ENCODE measurements at regions not wholly inside any gene's neighbourhood (a gene's known extent, or its start where the extent isn't known, plus 50 kb on each side); places are given as distances from the start of the nearest gene placed in this dataset.

DNA sequence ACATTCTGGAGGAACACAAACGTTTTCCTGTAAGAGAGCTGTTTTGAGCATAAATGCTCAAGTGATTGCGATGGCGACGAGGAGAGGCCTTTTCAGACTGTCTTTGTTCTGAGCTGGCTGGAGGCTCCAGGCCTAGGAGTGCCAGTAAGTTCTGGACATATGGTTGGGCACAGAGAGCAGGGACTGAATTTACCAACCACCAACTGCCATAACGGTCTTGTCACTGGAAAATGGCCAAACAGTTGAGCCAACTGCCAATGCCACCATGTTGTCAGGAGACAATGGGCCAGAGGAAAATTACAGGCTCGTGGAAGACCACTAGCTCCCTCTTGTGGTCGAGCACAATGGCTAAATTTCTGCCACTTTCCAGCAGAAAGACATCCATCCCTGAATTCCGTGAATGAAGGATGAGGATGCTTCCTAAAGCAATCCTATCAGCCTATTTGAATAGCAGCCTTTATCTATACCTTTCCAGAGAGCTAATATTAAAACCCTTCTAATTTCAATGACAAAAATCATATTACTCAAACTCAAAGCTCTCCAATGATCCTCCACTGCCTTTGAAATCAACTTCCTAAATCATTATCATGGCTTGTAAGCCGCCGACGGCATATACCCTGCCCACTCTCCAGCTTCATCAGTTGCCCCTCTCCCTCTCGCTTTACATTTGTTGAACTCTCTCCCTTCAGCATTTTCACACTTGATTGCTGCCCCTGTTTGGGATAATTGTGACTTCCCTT, 66.9 kb upstream of the GLIS3 start:
- Histone ChIP-seq H3K4me1 (no peaks in the 10 kb centered on the region), H3K9me3 (no peaks in the 10 kb centered on the region), H3K4me3 (no peak overlapping the region), H3K36me3 (no peaks in the 10 kb centered on the region), H3K27me3 (no peaks in the 10 kb centered on the region), H3K27ac (peak overlapping the region in 1 of 4 donors; percentile 8)
- 55 to 66% methylated on average over 7 to 9 of the region's 12 CpGs for WGBS, 2 donors (ENCODE audit: low coverage in 1 of 2)
- TF ChIP-seq POLR2A (IDR thresholded peaks at IDR 0.05) = no peak
- TF ChIP-seq, protein P1, sequence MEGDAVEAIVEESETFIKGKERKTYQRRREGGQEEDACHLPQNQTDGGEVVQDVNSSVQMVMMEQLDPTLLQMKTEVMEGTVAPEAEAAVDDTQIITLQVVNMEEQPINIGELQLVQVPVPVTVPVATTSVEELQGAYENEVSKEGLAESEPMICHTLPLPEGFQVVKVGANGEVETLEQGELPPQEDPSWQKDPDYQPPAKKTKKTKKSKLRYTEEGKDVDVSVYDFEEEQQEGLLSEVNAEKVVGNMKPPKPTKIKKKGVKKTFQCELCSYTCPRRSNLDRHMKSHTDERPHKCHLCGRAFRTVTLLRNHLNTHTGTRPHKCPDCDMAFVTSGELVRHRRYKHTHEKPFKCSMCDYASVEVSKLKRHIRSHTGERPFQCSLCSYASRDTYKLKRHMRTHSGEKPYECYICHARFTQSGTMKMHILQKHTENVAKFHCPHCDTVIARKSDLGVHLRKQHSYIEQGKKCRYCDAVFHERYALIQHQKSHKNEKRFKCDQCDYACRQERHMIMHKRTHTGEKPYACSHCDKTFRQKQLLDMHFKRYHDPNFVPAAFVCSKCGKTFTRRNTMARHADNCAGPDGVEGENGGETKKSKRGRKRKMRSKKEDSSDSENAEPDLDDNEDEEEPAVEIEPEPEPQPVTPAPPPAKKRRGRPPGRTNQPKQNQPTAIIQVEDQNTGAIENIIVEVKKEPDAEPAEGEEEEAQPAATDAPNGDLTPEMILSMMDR (IDR thresholded peaks at IDR 0.05) = peak; percentile 38 to 67 (median 42)
- ATAC-seq = peak; percentile 30

DNA sequence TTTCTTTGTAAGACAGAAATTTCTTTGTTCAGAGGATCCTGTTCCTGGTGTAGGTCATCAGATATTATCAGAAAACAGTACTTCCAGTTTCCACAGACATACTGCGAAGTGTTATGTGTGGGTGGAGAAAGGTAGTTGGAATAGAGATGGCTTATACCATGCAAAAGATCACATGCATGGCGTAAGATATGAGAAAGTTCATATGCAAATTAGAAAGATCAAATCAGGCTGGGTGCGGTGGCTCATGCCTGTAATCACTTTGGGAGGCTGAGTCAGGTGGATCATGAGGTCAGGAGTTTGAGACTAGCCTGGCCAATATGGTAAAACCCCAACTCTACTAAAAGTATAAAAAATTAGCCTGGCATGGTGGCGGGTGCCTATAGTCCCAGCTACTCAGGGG, 65.2 kb upstream of the GLIS3 start:
- Histone ChIP-seq H3K27me3 (no peaks in the 10 kb centered on the region), H3K27ac (no peak overlapping the region), H3K4me3 (no peak overlapping the region), H3K9me3 (no peaks in the 10 kb centered on the region), H3K36me3 (no peaks in the 10 kb centered on the region), H3K4me1 (no peaks in the 10 kb centered on the region)
- 92 to 97% methylated on average over 2 to 3 of the region's 4 CpGs for WGBS, 2 donors (ENCODE audit: low coverage in 1 of 2)
- TF ChIP-seq POLR2A (IDR thresholded peaks at IDR 0.05) (no peak), EP300 (IDR thresholded peaks at IDR 0.05) (no peak), POLR2AphosphoS5 (IDR thresholded peaks at IDR 0.05) (no peak)
- TF ChIP-seq, protein P1 (IDR thresholded peaks at IDR 0.05) = no peak
- no peak for ATAC-seq

DNA sequence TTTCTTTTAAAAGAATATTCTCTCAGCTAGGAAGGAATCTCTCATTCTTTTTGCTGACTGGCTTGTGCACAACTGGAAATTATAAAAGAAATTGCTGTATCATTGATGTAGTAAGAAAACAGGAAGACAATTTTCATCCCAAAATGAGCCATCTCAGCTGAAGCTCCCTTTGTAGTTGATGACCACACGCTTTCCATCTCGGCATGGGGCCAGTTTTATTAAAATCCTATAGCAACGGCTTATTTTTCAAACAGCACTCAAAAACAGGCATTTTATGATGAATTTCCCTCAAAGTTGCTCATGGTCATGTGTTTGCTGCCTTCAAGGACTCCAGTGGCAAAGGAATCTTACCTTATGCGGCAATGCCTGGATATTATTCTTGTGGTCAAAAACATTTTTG, 62.4 kb upstream of the GLIS3 start:
- no peak for ATAC-seq
- Histone ChIP-seq H3K27ac (no peak overlapping the region), H3K27me3 (no peaks in the 10 kb centered on the region), H3K36me3 (no peaks in the 10 kb centered on the region), H3K4me3 (no peak overlapping the region), H3K4me1 (no peaks in the 10 kb centered on the region), H3K9me3 (no peaks in the 10 kb centered on the region)
- TF ChIP-seq, protein P1 (IDR thresholded peaks at IDR 0.05) = no peak
- TF ChIP-seq EP300 (IDR thresholded peaks at IDR 0.05) (no peak), POLR2AphosphoS5 (IDR thresholded peaks at IDR 0.05) (no peak), POLR2A (IDR thresholded peaks at IDR 0.05) (no peak)
- 82 to 89% methylated on average over 4 of the region's 4 CpGs for WGBS, 2 donors (ENCODE audit: low coverage in 1 of 2)

DNA sequence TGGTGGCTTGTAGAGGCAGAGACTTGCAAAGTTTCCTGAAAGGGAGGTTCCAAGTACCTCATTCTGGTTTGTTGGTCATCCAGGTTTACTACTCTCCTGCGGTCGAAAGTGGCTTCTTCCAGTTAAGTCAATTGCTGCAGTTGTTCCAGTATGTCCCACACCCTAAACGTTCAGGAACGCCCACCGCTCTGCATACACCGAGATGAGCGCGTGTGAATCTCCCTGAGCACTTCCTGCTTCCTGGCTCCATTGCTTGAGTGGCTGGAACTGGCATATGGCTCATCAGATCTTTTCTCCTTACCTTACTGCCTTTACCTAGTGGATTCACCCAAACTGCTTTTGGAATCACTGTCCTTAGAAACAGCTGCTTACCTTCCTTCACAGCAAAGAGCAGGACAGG, 59.1 kb upstream of the GLIS3 start:
- no peaks in the 10 kb centered on the region for H3K36me3 ChIP-seq
- no peaks in the 10 kb centered on the region for H3K4me1 ChIP-seq
- H3K9me3 ChIP-seq = no peaks in the 10 kb centered on the region
- H3K27ac ChIP-seq = no peak overlapping the region
- H3K27me3 ChIP-seq = no peaks in the 10 kb centered on the region
- no peak for ATAC-seq
- H3K4me3 ChIP-seq = no peak overlapping the region
- 86 to 100% methylated on average over 5 to 8 of the region's 8 CpGs for WGBS, 2 donors (ENCODE audit: low coverage in 1 of 2)
- no peak for TF ChIP-seq POLR2AphosphoS5 (IDR thresholded peaks at IDR 0.05)
- TF ChIP-seq, protein P1 (IDR thresholded peaks at IDR 0.05) = no peak
- TF ChIP-seq POLR2A (IDR thresholded peaks at IDR 0.05) = no peak
- TF ChIP-seq EP300 (IDR thresholded peaks at IDR 0.05) = no peak

- H3K4me1 ChIP-seq = no peaks in the 10 kb centered on the region
- no peak overlapping the region for H3K27ac ChIP-seq
- no peak overlapping the region for H3K4me3 ChIP-seq
- 81 to 97% methylated on average over 3 of the region's 3 CpGs for WGBS, 2 donors (ENCODE audit: low coverage in 1 of 2)
- H3K9me3 ChIP-seq = no peaks in the 10 kb centered on the region
- TF ChIP-seq EP300 (IDR thresholded peaks at IDR 0.05) = no peak
- no peak for TF ChIP-seq POLR2A (IDR thresholded peaks at IDR 0.05)
- no peak for TF ChIP-seq POLR2AphosphoS5 (IDR thresholded peaks at IDR 0.05)
- TF ChIP-seq, protein P1 (IDR thresholded peaks at IDR 0.05) = no peak
- no peaks in the 10 kb centered on the region for H3K27me3 ChIP-seq
- H3K36me3 ChIP-seq = no peaks in the 10 kb centered on the region
- ATAC-seq = no peak
These were observed 58.1 kb upstream of the GLIS3 start for GRCh38 chr9:4357929-4358328.

Data from gastroesophageal sphincter (tissue), 4 donors.